Superior temporal gyrus (tissue), 1 donor: ENCODE measurements at regions not wholly inside any gene's neighbourhood (a gene's known extent, or its start where the extent isn't known, plus 50 kb on each side); places are given as distances from the start of the nearest gene placed in this dataset.
"Not testable (repeated sequence)": the region's sequence is repeated elsewhere in the genome, so short reads cannot be mapped to it uniquely, and the experiment has no call there.

Experiments used
- DNase-seq: peaks from one replicate; pipeline ENCODE4 v3.0.0-alpha.2; 2016; ENCODE audit errors: extremely low spot score

- DNase-seq, result no peak
Measured at GRCh38 chr9:82445556-82445955, 457.0 kb downstream of the SPATA31D1 start.

- DNase-seq, result no peak
Measured at GRCh38 chr9:82447343-82447742, 458.8 kb downstream of the SPATA31D1 start.

GRCh38 chr9:82449986-82450385 lies 461.4 kb downstream of the SPATA31D1 start:
- DNase-seq, result no peak

- no peak for DNase-seq
Measured at GRCh38 chr9:82454509-82455190, 466.1 kb downstream of the SPATA31D1 start.

GRCh38 chr9:82456642-82457041 lies 468.1 kb downstream of the SPATA31D1 start:
- no peak for DNase-seq

- DNase-seq, result no peak
Measured at GRCh38 chr9:82457298-82457697, 468.7 kb downstream of the SPATA31D1 start.

- DNase-seq, result no peak
Measured at GRCh38 chr9:82457891-82458290, 469.3 kb downstream of the SPATA31D1 start.

GRCh38 chr9:82458296-82458695 lies 469.7 kb downstream of the SPATA31D1 start:
- DNase-seq, result no peak

GRCh38 chr9:82466616-82467260 lies 478.2 kb downstream of the SPATA31D1 start:
- DNase-seq, result no peak

GRCh38 chr9:82467436-82467835 lies 478.9 kb downstream of the SPATA31D1 start:
- DNase-seq, result no peak

GRCh38 chr9:82474235-82474634 lies 485.7 kb downstream of the SPATA31D1 start:
- no peak for DNase-seq

GRCh38 chr9:82475584-82476301 lies 487.2 kb downstream of the SPATA31D1 start:
- no peak for DNase-seq

- no peak for DNase-seq
Measured at GRCh38 chr9:82480921-82481320, 492.3 kb downstream of the SPATA31D1 start.

GRCh38 chr9:82487935-82488312 lies 499.4 kb downstream of the SPATA31D1 start:
- no peak for DNase-seq

GRCh38 chr9:82488313-82489200 lies 500.0 kb downstream of the SPATA31D1 start:
- DNase-seq, result no peak

GRCh38 chr9:82489201-82489821 lies 500.7 kb downstream of the SPATA31D1 start:
- DNase-seq, result no peak

- DNase-seq, result no peak
Measured at GRCh38 chr9:82490019-82490499, 501.5 kb downstream of the SPATA31D1 start.

GRCh38 chr9:82490821-82491220 lies 502.2 kb downstream of the SPATA31D1 start:
- not testable (repeated sequence) for DNase-seq

- no peak for DNase-seq
Measured at GRCh38 chr9:82491604-82492003, 503.0 kb downstream of the SPATA31D1 start.

GRCh38 chr9:82492274-82492673 lies 503.7 kb downstream of the SPATA31D1 start:
- no peak for DNase-seq
